ENCODE measurements at regions not wholly inside any gene's neighbourhood (a gene's known extent, or its start where the extent isn't known, plus 50 kb on each side); places are given as distances from the start of the nearest gene placed in this dataset.

DNA sequence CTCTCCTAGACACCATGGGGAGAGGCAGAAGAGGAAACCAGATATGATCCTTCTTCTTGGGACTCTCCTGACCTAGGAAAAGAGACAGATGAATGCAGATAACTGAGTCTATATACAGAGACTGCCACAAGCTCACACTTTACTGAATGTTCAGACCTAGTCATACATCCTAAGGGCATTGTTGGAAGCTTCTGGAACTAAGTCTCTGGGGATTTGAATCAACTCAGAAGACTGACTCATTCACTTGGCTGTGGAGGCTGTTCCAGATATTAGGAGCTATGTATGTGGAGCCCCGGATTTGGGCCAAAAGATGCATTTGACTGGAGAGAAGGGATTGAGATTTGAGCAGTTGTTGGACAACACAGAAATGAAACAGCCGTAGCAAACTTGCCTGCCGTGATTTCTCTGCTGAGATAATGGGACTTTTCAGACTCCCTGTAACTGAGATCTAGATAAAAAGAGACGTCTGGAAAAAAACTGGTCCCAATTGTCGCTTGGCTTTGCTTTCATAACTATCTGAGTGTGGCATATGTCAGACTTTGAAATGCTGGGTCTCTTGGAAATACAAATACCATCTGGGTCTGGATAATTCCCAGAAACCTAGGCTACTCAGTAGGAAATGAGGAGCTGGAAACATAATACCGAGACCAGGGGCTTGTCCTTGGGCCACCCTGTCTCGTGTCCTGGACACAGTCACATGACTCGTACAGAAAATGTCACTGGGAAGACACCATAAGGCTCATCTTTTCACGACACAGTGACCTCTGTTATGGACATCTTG lies 396.8 kb downstream of the NUAK1 start:
- Histone ChIP-seq H3K4me1 (ENCODE audit: control insufficient read depth in 1 of 2, insufficient read depth in 1 of 2, low read depth in 1 of 2, low read length in 1 of 2) (no peaks in the 10 kb centered on the region), H3K4me3 (ENCODE audit: low read depth in 1 of 2, low read length in 1 of 2) (no peak overlapping the region), H3K36me3 (no peaks in the 10 kb centered on the region), H3K27me3 (no peaks in the 10 kb centered on the region), H3K9me3 (no peaks in the 10 kb centered on the region), H3K27ac (no peak overlapping the region)
- TF ChIP-seq, protein P1, sequence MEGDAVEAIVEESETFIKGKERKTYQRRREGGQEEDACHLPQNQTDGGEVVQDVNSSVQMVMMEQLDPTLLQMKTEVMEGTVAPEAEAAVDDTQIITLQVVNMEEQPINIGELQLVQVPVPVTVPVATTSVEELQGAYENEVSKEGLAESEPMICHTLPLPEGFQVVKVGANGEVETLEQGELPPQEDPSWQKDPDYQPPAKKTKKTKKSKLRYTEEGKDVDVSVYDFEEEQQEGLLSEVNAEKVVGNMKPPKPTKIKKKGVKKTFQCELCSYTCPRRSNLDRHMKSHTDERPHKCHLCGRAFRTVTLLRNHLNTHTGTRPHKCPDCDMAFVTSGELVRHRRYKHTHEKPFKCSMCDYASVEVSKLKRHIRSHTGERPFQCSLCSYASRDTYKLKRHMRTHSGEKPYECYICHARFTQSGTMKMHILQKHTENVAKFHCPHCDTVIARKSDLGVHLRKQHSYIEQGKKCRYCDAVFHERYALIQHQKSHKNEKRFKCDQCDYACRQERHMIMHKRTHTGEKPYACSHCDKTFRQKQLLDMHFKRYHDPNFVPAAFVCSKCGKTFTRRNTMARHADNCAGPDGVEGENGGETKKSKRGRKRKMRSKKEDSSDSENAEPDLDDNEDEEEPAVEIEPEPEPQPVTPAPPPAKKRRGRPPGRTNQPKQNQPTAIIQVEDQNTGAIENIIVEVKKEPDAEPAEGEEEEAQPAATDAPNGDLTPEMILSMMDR (IDR thresholded peaks at IDR 0.05), result no peak

DNA sequence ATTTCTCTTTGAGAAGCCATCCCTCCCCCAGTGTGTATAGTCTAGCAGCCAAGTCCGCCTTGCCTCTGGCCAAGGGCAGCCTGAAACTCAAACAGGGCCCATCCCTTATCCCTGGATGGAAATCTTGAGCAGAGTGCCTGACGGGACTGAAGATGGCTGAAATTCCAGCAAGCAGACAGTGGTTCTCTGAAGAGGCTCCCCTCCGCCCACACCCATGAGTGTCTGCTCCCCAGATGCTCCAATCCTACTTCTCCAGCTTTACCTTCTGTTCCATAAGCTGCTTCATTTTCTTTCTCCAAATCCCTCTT lies 396.2 kb downstream of the NUAK1 start:
- no peak overlapping the region for H3K27ac ChIP-seq
- no peaks in the 10 kb centered on the region for H3K27me3 ChIP-seq
- no peak overlapping the region for H3K4me3 ChIP-seq (ENCODE audit: low read depth in 1 of 2, low read length in 1 of 2)
- H3K36me3 ChIP-seq, result no peaks in the 10 kb centered on the region
- TF ChIP-seq, protein P1 (IDR thresholded peaks at IDR 0.05), result no peak
- no peaks in the 10 kb centered on the region for H3K4me1 ChIP-seq (ENCODE audit: control insufficient read depth in 1 of 2, insufficient read depth in 1 of 2, low read depth in 1 of 2, low read length in 1 of 2)
- no peaks in the 10 kb centered on the region for H3K9me3 ChIP-seq

DNA sequence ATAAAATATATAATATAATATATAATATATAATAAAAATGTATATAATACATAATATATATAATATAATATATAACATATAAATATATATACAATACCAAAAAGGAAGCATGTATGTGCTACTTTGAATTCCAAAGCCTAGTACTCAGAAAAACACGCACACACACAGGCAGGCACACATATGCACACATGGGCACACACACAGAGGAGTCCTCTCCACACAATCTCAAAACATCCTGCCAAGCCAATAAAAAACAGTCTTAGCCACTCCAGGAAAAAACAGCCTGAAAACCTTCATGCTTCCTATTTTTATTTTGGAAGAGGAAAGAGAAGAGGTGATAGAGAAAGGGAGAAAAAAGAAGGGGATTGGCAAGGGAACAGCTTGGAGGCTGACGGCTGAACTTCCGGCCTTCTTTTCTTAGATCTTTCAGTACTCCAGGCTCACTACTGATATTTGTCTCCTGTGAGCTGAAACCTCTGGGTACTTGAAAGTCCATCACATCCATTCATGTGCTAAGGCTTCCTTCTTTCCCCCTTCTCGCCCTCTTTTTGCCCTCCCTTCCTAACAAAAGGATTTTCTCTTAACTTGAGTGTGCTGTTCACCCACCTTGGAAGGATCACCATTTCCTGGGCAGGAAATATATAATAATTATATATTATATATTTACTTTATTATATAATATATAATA lies 394.2 kb downstream of the NUAK1 start:
- H3K9me3 ChIP-seq, result no peaks in the 10 kb centered on the region
- no peak overlapping the region for H3K4me3 ChIP-seq (ENCODE audit: low read depth in 1 of 2, low read length in 1 of 2)
- no peaks in the 10 kb centered on the region for H3K36me3 ChIP-seq
- no peak overlapping the region for H3K27ac ChIP-seq
- no peaks in the 10 kb centered on the region for H3K27me3 ChIP-seq
- TF ChIP-seq, protein P1 (IDR thresholded peaks at IDR 0.05), result no peak
- no peaks in the 10 kb centered on the region for H3K4me1 ChIP-seq (ENCODE audit: control insufficient read depth in 1 of 2, insufficient read depth in 1 of 2, low read depth in 1 of 2, low read length in 1 of 2)

DNA sequence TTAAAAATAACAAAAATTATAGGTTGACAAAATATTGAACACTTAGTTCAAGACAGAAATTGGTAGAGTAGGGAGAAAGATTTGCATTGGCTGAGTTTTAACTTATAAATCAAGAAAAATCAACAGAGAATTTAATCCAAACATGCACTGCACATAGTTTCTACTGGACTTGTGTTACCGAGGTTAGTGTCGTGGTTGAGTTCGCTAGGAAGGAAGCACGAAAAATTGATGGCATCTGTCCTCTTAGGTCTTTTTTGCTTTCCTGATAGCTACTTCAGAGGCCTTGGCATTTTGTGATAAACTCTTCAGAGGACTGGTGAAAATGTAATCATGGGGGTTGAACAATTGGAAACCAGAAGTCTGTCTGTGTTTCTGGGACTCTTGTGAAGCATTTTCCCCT lies 392.9 kb downstream of the NUAK1 start:
- H3K4me1 ChIP-seq (ENCODE audit: control insufficient read depth in 1 of 2, insufficient read depth in 1 of 2, low read depth in 1 of 2, low read length in 1 of 2), result no peaks in the 10 kb centered on the region
- no peak overlapping the region for H3K4me3 ChIP-seq (ENCODE audit: low read depth in 1 of 2, low read length in 1 of 2)
- no peaks in the 10 kb centered on the region for H3K9me3 ChIP-seq
- no peaks in the 10 kb centered on the region for H3K36me3 ChIP-seq
- H3K27me3 ChIP-seq, result no peaks in the 10 kb centered on the region
- no peak overlapping the region for H3K27ac ChIP-seq
- TF ChIP-seq, protein P1 (IDR thresholded peaks at IDR 0.05), result no peak

DNA sequence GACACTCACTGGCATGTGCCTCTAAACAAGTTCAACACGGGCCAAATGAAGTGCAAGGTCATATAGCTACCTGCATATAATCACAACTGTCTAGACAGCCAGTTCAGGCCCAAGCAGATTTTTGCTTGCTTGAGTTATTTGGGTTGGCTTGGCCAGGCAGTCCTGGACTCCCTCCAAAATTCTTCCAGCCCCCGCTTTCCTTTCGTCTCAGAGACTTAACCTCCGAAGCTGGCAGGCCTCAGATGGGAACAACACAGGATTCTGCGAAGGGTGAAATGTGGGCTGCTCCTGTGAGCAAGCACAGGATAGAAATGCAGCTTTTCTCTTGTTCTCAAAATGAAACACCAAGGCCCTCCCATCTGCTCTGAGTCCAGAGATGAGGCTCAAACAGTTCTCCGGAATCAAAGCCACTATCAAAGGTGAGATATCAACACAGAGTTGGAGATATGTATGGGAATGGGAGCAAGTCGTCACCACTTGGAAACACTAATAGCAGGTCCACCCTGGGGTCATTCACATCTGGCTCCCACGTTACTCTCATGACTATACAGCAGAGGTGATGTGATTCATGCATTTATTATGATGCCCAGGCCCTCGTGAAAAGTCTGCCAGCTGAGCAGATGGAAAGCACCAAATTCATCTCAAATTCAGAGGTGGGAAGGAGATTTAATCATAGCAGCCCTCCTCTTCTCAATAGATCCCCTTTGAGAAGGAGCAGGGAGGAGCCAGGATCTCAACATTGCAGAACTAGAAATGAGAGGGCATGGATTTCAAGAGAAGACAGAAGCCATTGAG lies 389.8 kb downstream of the NUAK1 start:
- H3K27ac ChIP-seq, result no peak overlapping the region
- no peaks in the 10 kb centered on the region for H3K9me3 ChIP-seq
- no peak overlapping the region for H3K4me3 ChIP-seq (ENCODE audit: low read depth in 1 of 2, low read length in 1 of 2)
- H3K27me3 ChIP-seq, result no peaks in the 10 kb centered on the region
- no peaks in the 10 kb centered on the region for H3K36me3 ChIP-seq
- no peaks in the 10 kb centered on the region for H3K4me1 ChIP-seq (ENCODE audit: control insufficient read depth in 1 of 2, insufficient read depth in 1 of 2, low read depth in 1 of 2, low read length in 1 of 2)
- TF ChIP-seq, protein P1 (IDR thresholded peaks at IDR 0.05), result no peak

All from neutrophil (primary cell).